Gastroesophageal sphincter (tissue), 3 donors: ENCODE measurements at regions not wholly inside any gene's neighbourhood (a gene's known extent, or its start where the extent isn't known, plus 50 kb on each side); places are given as distances from the start of the nearest gene placed in this dataset.

Experiments
- CTCF ChIP-seq, 4 experiments: fragments of 200-600 bp in 2 of 4; fragments of 450-650 bp in 2 of 4; sonication (generic) in 1 of 4; IDR thresholded peaks; one replicate each; pipeline ENCODE4 v1.5.1; 2017 to 2019; ENCODE audit warnings: antibody characterized with exemption in 4 of 4, mild to moderate bottlenecking in 2 of 4, moderate library complexity in 2 of 4
- EP300 ChIP-seq: sonication (generic); formaldehyde crosslinking; IDR thresholded peaks from one replicate; pipeline ENCODE4 v1.6.1; 2017; ENCODE audit warnings: antibody characterized with exemption, mild to moderate bottlenecking

GRCh38 chr22:48690583-48691317 is 1136.9 kb downstream of the BRD1 start:
- TF ChIP-seq EP300 = no peak
- TF ChIP-seq CTCF (IDR thresholded peaks at IDR 0.05) = no peak
